ENCODE measurements at regions not wholly inside any gene's neighbourhood (a gene's known extent, or its start where the extent isn't known, plus 50 kb on each side); places are given as distances from the start of the nearest gene placed in this dataset.

DNA sequence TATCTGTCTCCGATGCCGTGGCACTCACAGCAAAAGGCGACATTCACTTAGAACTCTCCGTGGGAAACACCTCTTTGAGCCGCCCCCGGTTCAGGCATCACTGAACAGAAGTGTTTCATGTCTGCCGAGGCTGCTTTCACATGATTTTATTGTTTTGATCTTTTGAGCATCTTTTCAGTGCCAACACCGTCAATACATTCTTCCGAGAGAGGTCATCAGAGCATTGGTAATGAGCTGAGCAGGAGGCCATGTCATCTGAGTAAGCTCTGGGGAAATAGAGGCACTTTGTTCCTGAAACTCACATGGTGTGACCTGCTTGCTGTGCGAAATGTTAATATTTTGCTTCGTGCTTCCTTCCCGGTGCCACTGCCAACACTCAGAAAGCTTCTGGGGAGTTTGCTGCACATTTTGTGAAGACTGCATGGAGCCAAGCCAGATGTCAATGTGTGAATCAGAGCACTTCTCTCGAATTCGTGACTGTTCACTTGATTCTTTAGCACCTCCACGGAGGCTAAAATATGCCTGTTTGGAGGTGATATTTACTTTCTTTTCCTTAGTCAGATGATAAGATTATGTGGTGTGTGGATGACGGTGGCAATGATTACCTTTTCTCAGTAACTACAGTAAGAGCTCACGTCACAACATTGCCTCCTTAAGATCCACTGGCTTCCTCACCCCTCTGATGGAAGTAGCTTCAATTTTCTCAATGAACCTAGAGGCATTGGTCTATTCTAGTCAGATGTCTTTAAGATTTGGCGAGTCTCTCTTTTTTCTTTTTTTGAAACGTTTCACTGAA, 222.3 kb upstream of the HS3ST1 start:
- TF ChIP-seq SIN3A (IDR thresholded peaks at IDR 0.05; ENCODE audit: borderline replicate concordance, insufficient read depth, low read length) (no peak), TAF1 (IDR thresholded peaks at IDR 0.05; ENCODE audit: borderline replicate concordance, insufficient read depth, low read length) (no peak)

- no peak for TF ChIP-seq POLR2AphosphoS5 (IDR thresholded peaks at IDR 0.05; ENCODE audit: low read depth, low read length)
- TF ChIP-seq REST (IDR thresholded peaks at IDR 0.05; ENCODE audit: insufficient read depth in 1 of 2, low read depth in 2 of 2, low read length in 2 of 2) = no peak
- TF ChIP-seq TAF1 (IDR thresholded peaks at IDR 0.05; ENCODE audit: borderline replicate concordance, insufficient read depth, low read length) = no peak
- no peak for TF ChIP-seq SIN3A (IDR thresholded peaks at IDR 0.05; ENCODE audit: borderline replicate concordance, insufficient read depth, low read length)
- TF ChIP-seq FOXP2 (optimal IDR thresholded peaks at IDR 0.05; ENCODE audit: borderline replicate concordance, extremely low read depth, extremely low read length, insufficient read depth) = no peak
Measured at GRCh38 chr4:11647433-11647832, 218.7 kb upstream of the HS3ST1 start.

- no peak for TF ChIP-seq REST (IDR thresholded peaks at IDR 0.05; ENCODE audit: insufficient read depth in 1 of 2, low read depth in 2 of 2, low read length in 2 of 2)
- TF ChIP-seq POLR2AphosphoS5 (IDR thresholded peaks at IDR 0.05; ENCODE audit: low read depth, low read length) = no peak
- TF ChIP-seq TAF1 (IDR thresholded peaks at IDR 0.05; ENCODE audit: borderline replicate concordance, insufficient read depth, low read length) = no peak
- no peak for TF ChIP-seq SIN3A (IDR thresholded peaks at IDR 0.05; ENCODE audit: borderline replicate concordance, insufficient read depth, low read length)
- TF ChIP-seq FOXP2 (optimal IDR thresholded peaks at IDR 0.05; ENCODE audit: borderline replicate concordance, extremely low read depth, extremely low read length, insufficient read depth) = no peak
Measured at GRCh38 chr4:11640584-11640983, 211.9 kb upstream of the HS3ST1 start.

- TF ChIP-seq SIN3A (IDR thresholded peaks at IDR 0.05; ENCODE audit: borderline replicate concordance, insufficient read depth, low read length) = no peak
Measured at GRCh38 chr4:11636551-11636950, 207.9 kb upstream of the HS3ST1 start.

GRCh38 chr4:11636031-11636430, 207.3 kb upstream of the HS3ST1 start:
- TF ChIP-seq SIN3A (IDR thresholded peaks at IDR 0.05; ENCODE audit: borderline replicate concordance, insufficient read depth, low read length) (no peak), TAF1 (IDR thresholded peaks at IDR 0.05; ENCODE audit: borderline replicate concordance, insufficient read depth, low read length) (no peak), REST (IDR thresholded peaks at IDR 0.05; ENCODE audit: insufficient read depth in 1 of 2, low read depth in 2 of 2, low read length in 2 of 2) (no peak), POLR2AphosphoS5 (IDR thresholded peaks at IDR 0.05; ENCODE audit: low read depth, low read length) (no peak), FOXP2 (optimal IDR thresholded peaks at IDR 0.05; ENCODE audit: borderline replicate concordance, extremely low read depth, extremely low read length, insufficient read depth) (no peak)

- TF ChIP-seq POLR2AphosphoS5 (IDR thresholded peaks at IDR 0.05; ENCODE audit: low read depth, low read length) (no peak), SIN3A (IDR thresholded peaks at IDR 0.05; ENCODE audit: borderline replicate concordance, insufficient read depth, low read length) (no peak), REST (IDR thresholded peaks at IDR 0.05; ENCODE audit: insufficient read depth in 1 of 2, low read depth in 2 of 2, low read length in 2 of 2) (no peak), FOXP2 (optimal IDR thresholded peaks at IDR 0.05; ENCODE audit: borderline replicate concordance, extremely low read depth, extremely low read length, insufficient read depth) (no peak), TAF1 (IDR thresholded peaks at IDR 0.05; ENCODE audit: borderline replicate concordance, insufficient read depth, low read length) (no peak)
Measured at GRCh38 chr4:11635342-11635741, 206.6 kb upstream of the HS3ST1 start.
